GM12801 (cell line): ENCODE measurements at regions not wholly inside any gene's neighbourhood (a gene's known extent, or its start where the extent isn't known, plus 50 kb on each side); places are given as distances from the start of the nearest gene placed in this dataset.

Source experiments
- CTCF ChIP-seq: IDR thresholded peaks from one replicate; pipeline ENCODE4 v1.5.1; 2011; ENCODE audit warnings: control low read depth; ENCODE audit not compliant: insufficient read length; ENCODE audit errors: extremely low read depth

GRCh38 chr18:11408555-11409065, 200.8 kb upstream of the SLC35G4 start:
- TF ChIP-seq CTCF = no peak

GRCh38 chr18:11407940-11408339, 201.5 kb upstream of the SLC35G4 start:
- no peak for TF ChIP-seq CTCF

- no peak for TF ChIP-seq CTCF
These were observed 203.6 kb upstream of the SLC35G4 start for GRCh38 chr18:11405804-11406203.

GRCh38 chr18:11400703-11401102, 208.7 kb upstream of the SLC35G4 start:
- no peak for TF ChIP-seq CTCF

- TF ChIP-seq CTCF = no peak
These were observed 210.8 kb upstream of the SLC35G4 start for GRCh38 chr18:11398625-11399024.

GRCh38 chr18:11392980-11393885, 216.2 kb upstream of the SLC35G4 start:
- TF ChIP-seq CTCF = no peak

GRCh38 chr18:11392292-11392691, 217.1 kb upstream of the SLC35G4 start:
- TF ChIP-seq CTCF = no peak
